Pancreas (tissue), 10 donors: ENCODE measurements at regions not wholly inside any gene's neighbourhood (a gene's known extent, or its start where the extent isn't known, plus 50 kb on each side); places are given as distances from the start of the nearest gene placed in this dataset.

Source experiments
- ATAC-seq, 4 donors: fragments of 200-7000 bp; cut with Tn5 transposase; one replicate each; pipeline versions ENCODE4 v1.8.0 to v1.9.1; 2020; ENCODE audit warnings: mild to moderate bottlenecking in 4 of 4, moderate library complexity in 4 of 4
- DNase-seq, 6 donors: peaks; one replicate each; pipeline ENCODE4 v3.0.0-alpha.2; 2020
- FAIRE-seq: peaks from 2 replicates; lab custom pipeline; 2012; peaks lifted over from hg19 to GRCh38; lab: Jason Lieb, UNC
- H3K27ac ChIP-seq, 4 donors: fragments of 200-600 bp; sonication (generic); 1 replicate in 3 of 4; 2 replicates in 1 of 4; pipeline versions ENCODE4 v1.5.0 to v1.8.0; 2020
- H3K27me3 ChIP-seq, 4 donors: fragments of 200-600 bp; one replicate each; pipeline ENCODE4 v1.8.0; 2021
- H3K36me3 ChIP-seq, 3 donors: fragments of 200-600 bp; sonication (generic) in 1 of 3; one replicate each; pipeline versions ENCODE4 v1.5.0 to v1.8.0; 2020 to 2021
- H3K4me1 ChIP-seq, 3 donors: fragments of 200-600 bp; one replicate each; pipeline ENCODE4 v1.8.0; 2021
- H3K4me3 ChIP-seq, 4 donors: fragments of 200-600 bp; sonication (generic) in 2 of 4; one replicate each; pipeline versions ENCODE4 v1.5.0 to v1.8.0; 2020 to 2021
- H3K9me3 ChIP-seq, 4 donors: fragments of 200-600 bp; one replicate each; pipeline ENCODE4 v1.8.0; 2021
- CTCF ChIP-seq, 4 donors: fragments of 200-600 bp; sonication (generic) in 3 of 4; IDR thresholded peaks; one replicate each; pipeline versions ENCODE4 v1.5.0 to v1.8.0; 2021; ENCODE audit warnings: antibody characterized with exemption in 4 of 4
- WGBS, 2 donors: extraction: QIAGEN DNeasy Blood & Tissue Kit; methylation state at CpG; one replicate each; pipeline ENCODE4 v1.1.7; 2013; 5-methylcytosine and 5-hydroxymethylcytosine counted together
- intact Hi-C, 3 donors: fragments of 100-400 bp; cut with DNase I; formaldehyde crosslinking; loops; one replicate each; pipeline versions ENCODE4 v1.11.1 to v1.14.2; 2022
- donor health status: healthy with polysubstance abuse.
- donor health status: DM: no; HTN: no; CAD: no; lungs with moderate emphysema.
- donor health status: DM: no; HTN: no; CAD: no.
- donor health status: control.
- donor health status: control.
- donor health status: Bipolar disorder and iron deficiency.
- donor health status: DM: yes; HTN: yes; CAD: no.
- donor health status: DM: no; HTN: no; CAD: no.
- donor health status: DM: no; HTN: no; CAD: no.
- donor health status: DM: yes; HTN: yes; CAD: no.

DNA sequence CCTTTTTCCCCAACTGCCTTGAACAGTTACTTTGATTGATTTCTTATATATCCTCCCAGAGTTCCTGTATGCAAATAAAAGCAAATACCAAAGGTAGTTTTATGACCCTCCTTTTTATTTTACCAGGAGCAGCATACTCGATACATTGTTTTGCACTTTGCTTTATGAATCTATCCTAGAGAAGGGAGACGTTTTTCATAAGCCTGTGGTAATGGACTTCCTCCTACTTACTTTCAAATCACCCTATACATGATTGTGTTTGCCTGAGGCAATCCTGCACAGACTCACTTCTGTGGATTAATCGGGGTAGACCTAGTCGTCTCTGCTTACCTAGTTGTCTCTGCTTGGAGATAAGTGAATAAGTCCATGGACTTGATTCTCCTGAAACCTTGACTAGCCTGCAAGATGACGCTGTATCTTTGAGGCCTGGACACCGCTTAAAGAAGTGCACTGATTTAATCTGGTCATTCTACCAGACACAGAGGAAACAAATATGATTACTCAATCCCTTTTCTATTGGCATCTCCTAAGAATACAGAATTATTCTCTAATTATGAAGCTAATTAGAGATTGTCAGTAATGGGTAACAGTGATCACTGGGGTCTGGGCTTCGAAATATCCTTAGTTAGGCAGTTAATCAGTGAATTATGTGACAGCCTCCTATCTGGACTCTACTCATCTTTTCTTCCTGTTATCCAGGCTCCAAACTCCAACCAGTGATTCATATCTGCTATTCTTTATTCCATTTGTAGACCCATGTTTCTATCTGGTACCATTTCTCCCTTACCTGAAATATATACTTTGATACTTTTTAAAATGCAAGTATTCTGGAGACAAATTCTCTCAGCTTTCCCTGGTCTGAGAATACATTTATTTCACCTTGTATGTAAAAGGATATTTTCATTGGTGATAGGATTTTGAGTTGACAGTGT lies 447.4 kb upstream of the TRIB2 start:
- no peak for FAIRE-seq
- WGBS, 2 donors = 74 to 79% methylated on average over 7 of the region's 7 CpGs

GRCh38 chr2:12270876-12271588 lies 445.7 kb upstream of the TRIB2 start:
- Histone ChIP-seq H3K36me3 (no peaks in the 10 kb centered on the region), H3K27me3 (no peaks in the 10 kb centered on the region), H3K4me3 (no peak overlapping the region), H3K4me1 (no peaks in the 10 kb centered on the region), H3K27ac (no peak overlapping the region), H3K9me3 (no peaks in the 10 kb centered on the region)
- 57 to 64% methylated on average over 4 of the region's 4 CpGs for WGBS, 2 donors
- intact Hi-C loops = no loop called here
- FAIRE-seq (no peak), ATAC-seq (no peak), DNase-seq (no peak)
- TF ChIP-seq CTCF (IDR thresholded peaks at IDR 0.05) = no peak

More for the DNA sequence above, 447.4 kb upstream of the TRIB2 start:
- Histone ChIP-seq H3K4me1 (no peaks in the 10 kb centered on the region), H3K4me3 (no peak overlapping the region), H3K9me3 (no peaks in the 10 kb centered on the region), H3K27ac (no peak overlapping the region), H3K27me3 (no peaks in the 10 kb centered on the region), H3K36me3 (no peaks in the 10 kb centered on the region)
- DNase-seq (no peak), ATAC-seq (no peak)
- intact Hi-C loops = no loop called here
- no peak for TF ChIP-seq CTCF (IDR thresholded peaks at IDR 0.05)

DNA sequence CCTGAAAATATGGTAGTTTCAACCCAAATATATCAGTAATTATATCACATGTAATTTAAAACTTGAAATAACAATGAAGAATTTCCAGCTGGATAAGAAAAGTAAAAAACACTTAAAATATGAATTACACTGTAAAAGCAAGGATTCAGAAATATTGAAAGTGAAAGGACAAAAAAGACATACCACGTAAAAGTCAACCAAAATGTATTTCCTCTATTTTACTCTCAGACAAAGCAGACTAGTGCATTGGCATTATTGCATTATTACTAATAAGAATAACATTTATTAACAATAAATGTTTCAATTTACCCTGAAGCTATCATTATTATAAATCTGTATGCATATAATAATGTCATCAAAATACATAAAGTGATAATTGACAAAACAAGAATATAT lies 445.1 kb upstream of the TRIB2 start:
- 83 to 88% methylated on average over 1 of the region's 1 CpG for WGBS, 2 donors
- no peaks in the 10 kb centered on the region for H3K4me1 ChIP-seq
- no peak overlapping the region for H3K27ac ChIP-seq
- ATAC-seq (no peak), FAIRE-seq (no peak), DNase-seq (no peak)
- no peak overlapping the region for H3K4me3 ChIP-seq
- no peak for TF ChIP-seq CTCF (IDR thresholded peaks at IDR 0.05)
- no peaks in the 10 kb centered on the region for H3K9me3 ChIP-seq
- H3K36me3 ChIP-seq = no peaks in the 10 kb centered on the region
- H3K27me3 ChIP-seq = no peaks in the 10 kb centered on the region
- intact Hi-C loops = no loop called here

DNA sequence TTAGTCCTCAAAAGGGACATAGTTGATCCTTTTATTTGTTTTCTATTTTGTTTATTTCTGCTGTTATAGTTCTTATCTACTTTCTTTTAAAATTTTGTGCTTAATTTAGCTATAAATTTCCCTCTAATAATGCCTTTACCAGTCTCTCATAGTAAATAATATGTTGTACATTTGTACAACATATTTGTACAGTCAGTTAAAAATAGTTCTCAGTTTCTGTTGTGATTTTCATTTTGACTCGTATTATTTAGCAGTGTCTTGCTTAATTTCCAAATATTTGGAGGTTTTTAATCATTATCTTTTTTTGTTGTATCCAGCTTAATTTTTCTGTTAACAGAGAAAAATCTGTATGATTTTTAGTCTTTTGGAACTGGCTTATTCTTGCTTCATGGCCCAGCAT lies 443.6 kb upstream of the TRIB2 start:
- no peak for TF ChIP-seq CTCF (IDR thresholded peaks at IDR 0.05)
- intact Hi-C loops = no loop called here
- no peaks in the 10 kb centered on the region for H3K36me3 ChIP-seq
- H3K27me3 ChIP-seq = no peaks in the 10 kb centered on the region
- no peak for DNase-seq
- whole genome bisulfite sequencing, 2 donors = 0 to 46% methylated on average over 1 of the region's 1 CpG
- no peak overlapping the region for H3K27ac ChIP-seq
- H3K4me3 ChIP-seq = no peak overlapping the region
- H3K4me1 ChIP-seq = no peaks in the 10 kb centered on the region
- FAIRE-seq = peak; percentile 39
- ATAC-seq = no peak
- H3K9me3 ChIP-seq = no peaks in the 10 kb centered on the region
